Vagina (tissue), 2 donors: ENCODE measurements at regions not wholly inside any gene's neighbourhood (a gene's known extent, or its start where the extent isn't known, plus 50 kb on each side); places are given as distances from the start of the nearest gene placed in this dataset.

ENCODE experiments used
- DNase-seq, 2 donors: peaks; one replicate each; pipeline ENCODE4 v3.0.0-alpha.2; 2017; ENCODE audit errors: extremely low spot score in 2 of 2
- H3K27ac ChIP-seq: fragments of 200-600 bp; sonication (generic); one replicate; pipeline ENCODE4 v1.5.1; 2019
- H3K27me3 ChIP-seq: fragments of 200-600 bp; sonication (generic); one replicate; pipeline ENCODE4 v1.5.1; 2019
- H3K36me3 ChIP-seq, 2 donors: fragments of 200-600 bp; sonication (generic); one replicate each; pipeline ENCODE4 v1.5.1; 2017 to 2019
- H3K4me1 ChIP-seq: fragments of 200-600 bp; sonication (generic); one replicate; pipeline ENCODE4 v1.5.1; 2019
- H3K4me3 ChIP-seq, 2 donors: fragments of 200-600 bp; sonication (generic); 1 replicate in 1 of 2; 2 replicates in 1 of 2; pipeline ENCODE4 v1.5.1; 2016 to 2019
- H3K9me3 ChIP-seq: fragments of 200-600 bp; sonication (generic); one replicate; pipeline ENCODE4 v1.5.1; 2019
- CTCF ChIP-seq, 3 experiments: fragments of 450-650 bp in 2 of 3; fragments of 200-600 bp in 1 of 3; sonication (generic) in 1 of 3; IDR thresholded peaks; one replicate each; pipeline ENCODE4 v1.5.1; 2017 to 2019; ENCODE audit warnings: antibody characterized with exemption in 3 of 3, mild to moderate bottlenecking in 2 of 3, moderate library complexity in 2 of 3
- POLR2A ChIP-seq, 2 donors: fragments of 450-650 bp; IDR thresholded peaks; one replicate each; pipeline ENCODE4 v1.6.1; 2017; ENCODE audit warnings: antibody characterized with exemption in 2 of 2, mild to moderate bottlenecking in 2 of 2, moderate library complexity in 2 of 2
- POLR2AphosphoS5 ChIP-seq, 2 donors: sonication (generic); formaldehyde crosslinking; IDR thresholded peaks; one replicate each; pipeline ENCODE4 v1.9.0; 2017; ENCODE audit warnings: antibody characterized with exemption in 2 of 2, mild to moderate bottlenecking in 2 of 2, low read depth in 1 of 2; ENCODE audit not compliant: insufficient read depth in 1 of 2
- intact Hi-C: fragments of 100-400 bp; cut with DNase I; formaldehyde crosslinking; loops from one replicate; pipeline ENCODE4 v1.15.1; 2023

GRCh38 chr18:40215979-40216378 is 1739.1 kb upstream of the PIK3C3 start:
- intact Hi-C loops: no loop called here
- no peak for DNase-seq
- no peaks in the 10 kb centered on the region for H3K36me3 ChIP-seq
- no peaks in the 10 kb centered on the region for H3K4me1 ChIP-seq
- TF ChIP-seq POLR2A (IDR thresholded peaks at IDR 0.05) (no peak), POLR2AphosphoS5 (IDR thresholded peaks at IDR 0.05; ENCODE audit: insufficient read depth in 1 of 2, low read depth in 1 of 2) (no peak), CTCF (IDR thresholded peaks at IDR 0.05) (no peak)
- H3K27me3 ChIP-seq: no peaks in the 10 kb centered on the region
- no peak overlapping the region for H3K27ac ChIP-seq
- H3K9me3 ChIP-seq: no peaks in the 10 kb centered on the region
- H3K4me3 ChIP-seq: no peak overlapping the region

GRCh38 chr18:40210696-40211095 is 1744.3 kb upstream of the PIK3C3 start:
- Histone ChIP-seq H3K27ac (no peak overlapping the region), H3K9me3 (no peaks in the 10 kb centered on the region), H3K36me3 (no peaks in the 10 kb centered on the region), H3K4me1 (no peaks in the 10 kb centered on the region), H3K27me3 (no peaks in the 10 kb centered on the region), H3K4me3 (no peak overlapping the region)
- no peak for TF ChIP-seq POLR2AphosphoS5 (IDR thresholded peaks at IDR 0.05; ENCODE audit: insufficient read depth in 1 of 2, low read depth in 1 of 2)
- TF ChIP-seq CTCF (IDR thresholded peaks at IDR 0.05): no peak
- TF ChIP-seq POLR2A (IDR thresholded peaks at IDR 0.05): no peak
- no peak for DNase-seq
- intact Hi-C loops: no loop called here

- TF ChIP-seq POLR2AphosphoS5 (IDR thresholded peaks at IDR 0.05; ENCODE audit: insufficient read depth in 1 of 2, low read depth in 1 of 2) (no peak), POLR2A (IDR thresholded peaks at IDR 0.05) (no peak), CTCF (IDR thresholded peaks at IDR 0.05) (no peak)
- H3K9me3 ChIP-seq: no peaks in the 10 kb centered on the region
- DNase-seq: no peak
- H3K4me1 ChIP-seq: no peaks in the 10 kb centered on the region
- H3K4me3 ChIP-seq: no peak overlapping the region
- no peak overlapping the region for H3K27ac ChIP-seq
- H3K27me3 ChIP-seq: no peaks in the 10 kb centered on the region
- H3K36me3 ChIP-seq: no peaks in the 10 kb centered on the region
- intact Hi-C loops: no loop called here
Measured at GRCh38 chr18:40208958-40209357, 1746.1 kb upstream of the PIK3C3 start.

- intact Hi-C loops: no loop called here
- Histone ChIP-seq H3K27ac (no peak overlapping the region), H3K27me3 (no peaks in the 10 kb centered on the region), H3K9me3 (no peaks in the 10 kb centered on the region), H3K4me1 (no peaks in the 10 kb centered on the region), H3K36me3 (no peaks in the 10 kb centered on the region), H3K4me3 (no peak overlapping the region)
- no peak for DNase-seq
- TF ChIP-seq POLR2A (IDR thresholded peaks at IDR 0.05): no peak
- no peak for TF ChIP-seq CTCF (IDR thresholded peaks at IDR 0.05)
- no peak for TF ChIP-seq POLR2AphosphoS5 (IDR thresholded peaks at IDR 0.05; ENCODE audit: insufficient read depth in 1 of 2, low read depth in 1 of 2)
Measured at GRCh38 chr18:40197711-40198110, 1757.3 kb upstream of the PIK3C3 start.

DNA sequence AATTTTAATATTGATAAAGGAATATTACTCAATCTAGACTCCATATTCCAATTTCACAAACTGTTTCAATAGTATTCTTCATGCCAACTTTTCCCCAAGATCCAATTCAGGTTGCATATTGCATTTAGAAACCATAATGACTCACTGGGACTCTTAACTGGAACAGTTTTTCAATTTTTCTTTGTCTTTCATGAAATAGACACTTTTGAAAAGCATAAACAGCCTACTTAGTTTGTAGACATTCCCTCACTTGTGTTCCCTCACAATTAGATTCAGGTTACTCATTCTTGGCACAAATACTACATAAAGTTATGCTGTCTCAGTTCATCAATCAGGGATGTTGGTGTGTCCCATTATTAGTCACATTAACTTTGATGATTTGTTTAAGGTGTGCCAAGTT is 1768.4 kb upstream of the PIK3C3 start:
- H3K27ac ChIP-seq: no peak overlapping the region
- DNase-seq: no peak
- no peaks in the 10 kb centered on the region for H3K36me3 ChIP-seq
- H3K27me3 ChIP-seq: no peaks in the 10 kb centered on the region
- no peaks in the 10 kb centered on the region for H3K4me1 ChIP-seq
- TF ChIP-seq CTCF (IDR thresholded peaks at IDR 0.05): no peak
- TF ChIP-seq POLR2AphosphoS5 (IDR thresholded peaks at IDR 0.05; ENCODE audit: insufficient read depth in 1 of 2, low read depth in 1 of 2): no peak
- no peak for TF ChIP-seq POLR2A (IDR thresholded peaks at IDR 0.05)
- H3K9me3 ChIP-seq: no peaks in the 10 kb centered on the region
- no peak overlapping the region for H3K4me3 ChIP-seq
- intact Hi-C loops: no loop called here
